GM19467 (cell line): ENCODE measurements at regions not wholly inside any gene's neighbourhood (a gene's known extent, or its start where the extent isn't known, plus 50 kb on each side); places are given as distances from the start of the nearest gene placed in this dataset.
A peak's percentile ranks its signal among the peaks of the same experiment; 100 is the strongest.

Experiments used
- ATAC-seq: cut with Tn5 transposase; IDR thresholded peaks from one replicate; pipeline ENCODE4 v1.9.1; 2021; ENCODE audit warnings: mild to moderate bottlenecking, moderate library complexity; ENCODE audit not compliant: unreplicated experiment

- ATAC-seq, result no peak
Observed at GRCh38 chr5:143511736-143512135, 108.2 kb upstream of the NR3C1 start.

GRCh38 chr5:143509758-143510221 lies 106.3 kb upstream of the NR3C1 start:
- peak; percentile 85 for ATAC-seq

GRCh38 chr5:143506836-143507552 lies 103.5 kb upstream of the NR3C1 start:
- ATAC-seq, result no peak

- ATAC-seq, result no peak
Observed at GRCh38 chr5:143505934-143506333, 102.4 kb upstream of the NR3C1 start.

- no peak for ATAC-seq
Observed at GRCh38 chr5:143505354-143505753, 101.9 kb upstream of the NR3C1 start.

GRCh38 chr5:143501310-143502044 lies 98.0 kb upstream of the NR3C1 start:
- ATAC-seq, result no peak

- no peak for ATAC-seq
Observed at GRCh38 chr5:143499480-143500114, 96.1 kb upstream of the NR3C1 start.

- ATAC-seq, result no peak
Observed at GRCh38 chr5:143498821-143499220, 95.3 kb upstream of the NR3C1 start.

GRCh38 chr5:143497749-143498148 lies 94.3 kb upstream of the NR3C1 start:
- ATAC-seq, result no peak

- no peak for ATAC-seq
Observed at GRCh38 chr5:143496943-143497342, 93.5 kb upstream of the NR3C1 start.

GRCh38 chr5:143495821-143496275 lies 92.4 kb upstream of the NR3C1 start:
- ATAC-seq, result no peak

GRCh38 chr5:143495110-143495509 lies 91.6 kb upstream of the NR3C1 start:
- ATAC-seq, result no peak

GRCh38 chr5:143494595-143494994 lies 91.1 kb upstream of the NR3C1 start:
- no peak for ATAC-seq

GRCh38 chr5:143494162-143494561 lies 90.7 kb upstream of the NR3C1 start:
- no peak for ATAC-seq

GRCh38 chr5:143492783-143493182 lies 89.3 kb upstream of the NR3C1 start:
- ATAC-seq, result no peak

GRCh38 chr5:143491646-143492045 lies 88.2 kb upstream of the NR3C1 start:
- ATAC-seq, result no peak

- no peak for ATAC-seq
Observed at GRCh38 chr5:143488381-143488780, 84.9 kb upstream of the NR3C1 start.

GRCh38 chr5:143484601-143485000 lies 81.1 kb upstream of the NR3C1 start:
- ATAC-seq, result no peak

- no peak for ATAC-seq
Observed at GRCh38 chr5:143481697-143482531, 78.4 kb upstream of the NR3C1 start.

GRCh38 chr5:143480001-143480400 lies 76.5 kb upstream of the NR3C1 start:
- no peak for ATAC-seq

GRCh38 chr5:143479394-143479793 lies 75.9 kb upstream of the NR3C1 start:
- no peak for ATAC-seq
